Posterior vena cava (tissue), 2 donors: ENCODE measurements at regions not wholly inside any gene's neighbourhood (a gene's known extent, or its start where the extent isn't known, plus 50 kb on each side); places are given as distances from the start of the nearest gene placed in this dataset.
"Not testable (repeated sequence)": the region's sequence is repeated elsewhere in the genome, so short reads cannot be mapped to it uniquely, and the experiment has no call there.

Source experiments
- DNase-seq: peaks from one replicate; pipeline ENCODE4 v3.0.0-alpha.2; 2020; ENCODE audit warnings: low spot score
- intact Hi-C, 2 donors: fragments of 100-400 bp; cut with DNase I; formaldehyde crosslinking; loops; one replicate each; pipeline versions ENCODE4 v1.14.1 to v1.14.2; 2022 to 2023
- donor health status: DM: yes; HTN: yes; CAD: no.
- donor health status: DM: yes; HTN: yes; CAD: no.

DNA sequence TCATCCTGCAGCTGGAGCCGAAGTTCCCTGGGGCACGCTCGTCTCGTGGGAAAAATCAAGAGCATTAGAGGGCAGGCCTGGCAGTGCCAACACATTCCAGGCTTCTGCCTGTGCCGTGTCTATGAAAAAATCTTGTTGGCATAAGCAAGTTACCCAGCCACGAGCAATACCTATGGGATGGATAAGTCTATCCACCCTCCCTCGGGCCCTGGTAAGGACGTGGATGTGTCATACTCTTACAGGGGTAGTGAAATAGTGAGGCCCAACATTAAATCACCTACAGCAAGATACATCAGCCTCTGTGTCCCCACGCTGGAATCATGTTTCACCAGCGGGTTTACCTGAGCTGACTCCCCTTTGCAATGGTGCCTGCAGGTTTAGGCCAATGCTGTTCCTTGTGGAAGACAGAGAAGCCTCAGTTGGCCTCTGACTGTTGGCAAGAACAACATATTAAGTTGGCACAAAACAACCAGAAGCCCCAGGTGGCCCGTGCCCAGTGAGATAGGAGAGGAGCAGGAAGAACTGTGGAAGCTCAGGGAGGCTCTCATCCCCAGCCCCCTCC is 51.1 kb upstream of the SULF2 start:
- DNase-seq, intact Hi-C loops: not testable (repeated sequence)
